ENCODE measurements at regions not wholly inside any gene's neighbourhood (a gene's known extent, or its start where the extent isn't known, plus 50 kb on each side); places are given as distances from the start of the nearest gene placed in this dataset.

DNA sequence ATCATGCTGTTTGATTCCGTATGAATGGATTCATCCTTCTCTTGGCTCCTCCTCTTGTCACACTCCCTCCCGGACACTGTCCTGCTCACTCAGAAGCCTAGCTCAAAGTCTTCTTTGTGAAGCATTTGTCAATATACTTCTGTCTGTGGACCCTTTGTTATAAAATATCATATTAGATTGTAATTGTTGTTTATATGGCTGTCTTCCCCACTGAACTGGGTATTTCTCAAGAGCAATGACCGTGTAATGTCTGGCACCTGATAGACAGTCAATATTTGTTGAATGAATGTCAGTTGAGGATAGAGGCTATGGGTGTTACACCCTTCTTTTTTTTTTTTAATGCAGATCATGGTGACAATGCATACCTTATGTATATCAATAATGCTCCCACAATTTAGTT is 335.3 kb downstream of the SOX4 start:
- dilution Hi-C loops (cut with HindIII; ENCODE audit: low sequenced_read_pairs, unreplicated experiment) = no loop called here
- no peaks in the 10 kb centered on the region for H3K9me1 ChIP-seq (ENCODE audit: insufficient read depth, low read length)
- H4K5ac ChIP-seq (ENCODE audit: low read depth, low read length) = no peak overlapping the region
- DNase-seq = no peak
- WGBS, 2 experiments (ENCODE audit: extremely low coverage in 2 of 2, insufficient read length in 1 of 2) = no CpG with 5 or more reads among the region's 3 CpGs
- no peaks in the 10 kb centered on the region; the same call in 1 of the 2 replicates for H3K9me3 ChIP-seq (ENCODE audit: control insufficient read depth, insufficient read depth, low read length)
- no peak for ATAC-seq (ENCODE audit: low read depth)
- TF ChIP-seq MXI1 (IDR thresholded peaks at IDR 0.05; ENCODE audit: borderline replicate concordance, low read depth, low read length) (no peak), FOS (IDR thresholded peaks at IDR 0.05; ENCODE audit: low read depth, low read length) (no peak), CHD1 (IDR thresholded peaks at IDR 0.05; ENCODE audit: low read depth, low read length) (no peak), MAZ (IDR thresholded peaks at IDR 0.05; ENCODE audit: borderline replicate concordance, low read depth, low read length) (no peak), RCOR1 (IDR thresholded peaks at IDR 0.05; ENCODE audit: insufficient replicate concordance, low read length) (no peak), BHLHE40 (IDR thresholded peaks at IDR 0.05; ENCODE audit: low read depth, low read length) (no peak), RAD21 (IDR thresholded peaks at IDR 0.05; ENCODE audit: low read length) (no peak), CEBPB (IDR thresholded peaks at IDR 0.05; ENCODE audit: low read depth, low read length) (no peak), RFX5 (IDR thresholded peaks at IDR 0.05; ENCODE audit: low read depth, low read length) (no peak), NFE2L2 (IDR thresholded peaks at IDR 0.05; ENCODE audit: low read depth, low read length) (no peak), MAFK (IDR thresholded peaks at IDR 0.05; ENCODE audit: low read depth, low read length) (no peak), POLR2A (IDR thresholded peaks at IDR 0.05; ENCODE audit: low read depth, low read length) (no peak), SMC3 (IDR thresholded peaks at IDR 0.05; ENCODE audit: low read depth, low read length) (no peak)
- TF ChIP-seq, protein P1, sequence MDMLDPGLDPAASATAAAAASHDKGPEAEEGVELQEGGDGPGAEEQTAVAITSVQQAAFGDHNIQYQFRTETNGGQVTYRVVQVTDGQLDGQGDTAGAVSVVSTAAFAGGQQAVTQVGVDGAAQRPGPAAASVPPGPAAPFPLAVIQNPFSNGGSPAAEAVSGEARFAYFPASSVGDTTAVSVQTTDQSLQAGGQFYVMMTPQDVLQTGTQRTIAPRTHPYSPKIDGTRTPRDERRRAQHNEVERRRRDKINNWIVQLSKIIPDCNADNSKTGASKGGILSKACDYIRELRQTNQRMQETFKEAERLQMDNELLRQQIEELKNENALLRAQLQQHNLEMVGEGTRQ (IDR thresholded peaks at IDR 0.05; ENCODE audit: low read depth, low read length) = no peak
- TF ChIP-seq, protein P2, sequence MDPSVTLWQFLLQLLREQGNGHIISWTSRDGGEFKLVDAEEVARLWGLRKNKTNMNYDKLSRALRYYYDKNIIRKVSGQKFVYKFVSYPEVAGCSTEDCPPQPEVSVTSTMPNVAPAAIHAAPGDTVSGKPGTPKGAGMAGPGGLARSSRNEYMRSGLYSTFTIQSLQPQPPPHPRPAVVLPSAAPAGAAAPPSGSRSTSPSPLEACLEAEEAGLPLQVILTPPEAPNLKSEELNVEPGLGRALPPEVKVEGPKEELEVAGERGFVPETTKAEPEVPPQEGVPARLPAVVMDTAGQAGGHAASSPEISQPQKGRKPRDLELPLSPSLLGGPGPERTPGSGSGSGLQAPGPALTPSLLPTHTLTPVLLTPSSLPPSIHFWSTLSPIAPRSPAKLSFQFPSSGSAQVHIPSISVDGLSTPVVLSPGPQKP (IDR thresholded peaks at IDR 0.05; ENCODE audit: borderline replicate concordance, low read depth, low read length) = no peak
- TF ChIP-seq, protein P3, sequence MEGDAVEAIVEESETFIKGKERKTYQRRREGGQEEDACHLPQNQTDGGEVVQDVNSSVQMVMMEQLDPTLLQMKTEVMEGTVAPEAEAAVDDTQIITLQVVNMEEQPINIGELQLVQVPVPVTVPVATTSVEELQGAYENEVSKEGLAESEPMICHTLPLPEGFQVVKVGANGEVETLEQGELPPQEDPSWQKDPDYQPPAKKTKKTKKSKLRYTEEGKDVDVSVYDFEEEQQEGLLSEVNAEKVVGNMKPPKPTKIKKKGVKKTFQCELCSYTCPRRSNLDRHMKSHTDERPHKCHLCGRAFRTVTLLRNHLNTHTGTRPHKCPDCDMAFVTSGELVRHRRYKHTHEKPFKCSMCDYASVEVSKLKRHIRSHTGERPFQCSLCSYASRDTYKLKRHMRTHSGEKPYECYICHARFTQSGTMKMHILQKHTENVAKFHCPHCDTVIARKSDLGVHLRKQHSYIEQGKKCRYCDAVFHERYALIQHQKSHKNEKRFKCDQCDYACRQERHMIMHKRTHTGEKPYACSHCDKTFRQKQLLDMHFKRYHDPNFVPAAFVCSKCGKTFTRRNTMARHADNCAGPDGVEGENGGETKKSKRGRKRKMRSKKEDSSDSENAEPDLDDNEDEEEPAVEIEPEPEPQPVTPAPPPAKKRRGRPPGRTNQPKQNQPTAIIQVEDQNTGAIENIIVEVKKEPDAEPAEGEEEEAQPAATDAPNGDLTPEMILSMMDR (conservative IDR thresholded peaks at IDR 0.05; ENCODE audit: low read depth, low read length) = no peak
- no peaks in the 10 kb centered on the region for H3K27me3 ChIP-seq (ENCODE audit: control insufficient read depth, insufficient read depth, low read length)
- H2BK5ac ChIP-seq (ENCODE audit: low read depth, low read length, poor library complexity, severe bottlenecking) = no peak overlapping the region
- H3K56ac ChIP-seq (ENCODE audit: extremely low read depth, insufficient read depth, low read length) = no peak overlapping the region
- H4K8ac ChIP-seq (ENCODE audit: low read depth in 2 of 2, low read length in 2 of 2) = no peak overlapping the region
- no peak overlapping the region for H3K9ac ChIP-seq (ENCODE audit: low read depth, low read length)
- ChIA-PET POLR2A (ENCODE audit: unreplicated experiment) (no interaction called here), CTCF (no interaction called here)
- H2BK20ac ChIP-seq (ENCODE audit: low read depth, low read length) = no peak overlapping the region
- H3K4me1 ChIP-seq (ENCODE audit: control insufficient read depth, insufficient read depth, low read length) = no peaks in the 10 kb centered on the region
- no peak overlapping the region for H2AK9ac ChIP-seq (replicated peaks; ENCODE audit: low read depth, low read length, poor library complexity)
- no peak overlapping the region for H3K4me3 ChIP-seq (ENCODE audit: insufficient read depth, low read depth, low read length)
- H4K20me1 ChIP-seq (ENCODE audit: insufficient read depth, low read length) = no peaks in the 10 kb centered on the region
- no peak overlapping the region for H3K14ac ChIP-seq (replicated peaks; ENCODE audit: low read depth, low read length)
- H3K4ac ChIP-seq (ENCODE audit: low read depth, low read length) = no peak overlapping the region
- no peak overlapping the region for H2AK5ac ChIP-seq (ENCODE audit: low read depth, low read length)
- H3K36me3 ChIP-seq (ENCODE audit: control insufficient read depth, insufficient read depth, low read length) = no peaks in the 10 kb centered on the region
- no peak overlapping the region for H2BK120ac ChIP-seq (ENCODE audit: low read depth, low read length)
- H2AFZ ChIP-seq (replicated peaks; ENCODE audit: low read length, poor library complexity) = no peak overlapping the region
- H3K79me1 ChIP-seq (ENCODE audit: low read depth in 1 of 2, low read length in 2 of 2) = no peaks in the 10 kb centered on the region
- H3K18ac ChIP-seq (ENCODE audit: low read depth, low read length) = no peak overlapping the region
- H2BK15ac ChIP-seq (ENCODE audit: low read depth, low read length) = no peak overlapping the region
- no TSS peak for BruUV-seq (replicated peaks)
- intact Hi-C loops (cut with micrococcal nuclease) = no loop called here
- no peak overlapping the region for H3K4me2 ChIP-seq (ENCODE audit: low read depth, low read length)
- in situ Hi-C loops (cut with MboI; ENCODE audit: low sequenced_read_pairs) = loop anchor here (25.0 kb wide), 1 partner anchor 1508 kb away; no protein-coding TSS in a partner anchor
- H3K23ac ChIP-seq (ENCODE audit: low read depth, low read length) = no peak overlapping the region
- no peak overlapping the region for H3K27ac ChIP-seq (ENCODE audit: insufficient read depth, low read length)
- no peak overlapping the region for H4K91ac ChIP-seq (ENCODE audit: insufficient read depth, low read depth, low read length)
